GM12878 (cell line): ENCODE measurements at regions not wholly inside any gene's neighbourhood (a gene's known extent, or its start where the extent isn't known, plus 50 kb on each side); places are given as distances from the start of the nearest gene placed in this dataset.

Source experiments
- ATAC-seq: fragments of 200-7000 bp; cut with Tn5 transposase; 3 replicates; pipeline ENCODE4 v1.9.1; 2020; ENCODE audit warnings: mild to moderate bottlenecking, moderate library complexity
- BruUV-seq: library from RNA; stranded (reverse); fragments of 400-500 nt; replicated peaks from 2 replicates; lab custom pipeline; 2021; lab: Mats Ljungman, UMichigan
- CTCF ChIA-PET: fragments of 300-600 bp; sonication (Branson Sonifier 250); formaldehyde crosslinking; extraction: SDS; loops from one replicate; lab custom pipeline; 2021; ENCODE audit warnings: inconsistent platforms; lab: Yijun Ruan, JAX
- POLR2A ChIA-PET: fragments of 350-600 bp; formaldehyde crosslinking; extraction: SDS; loops from one replicate; lab custom pipeline; 2021; ENCODE audit warnings: inconsistent platforms; lab: Charles Lee
- RAD21 ChIA-PET: fragments of 300-600 bp; sonication (Branson Sonifier 250); formaldehyde crosslinking; loops from one replicate; lab custom pipeline; 2023; ENCODE audit warnings: antibody characterized with exemption; ENCODE audit not compliant: unreplicated experiment; lab: Charles Lee
- SMC1A ChIA-PET: fragments of 300-600 bp; sonication (Branson Sonifier 250); formaldehyde crosslinking; loops from one replicate; lab custom pipeline; 2023; ENCODE audit not compliant: unreplicated experiment, uncharacterized antibody; lab: Charles Lee
- DNase-seq: peaks from one replicate; pipeline ENCODE4 v3.0.0-alpha.2; 2011; ENCODE audit warnings: low read depth, low spot score
- FAIRE-seq: peaks from 3 replicates; lab custom pipeline; 2011; peaks lifted over from hg19 to GRCh38; lab: Jason Lieb, UNC
- H2AFZ ChIP-seq: 2 replicates; pipeline ENCODE4 v1.6.0; 2011; ENCODE audit warnings: low read depth, low read length, control low read depth; ENCODE audit not compliant: control insufficient read depth
- H3K27ac ChIP-seq: 2 replicates; pipeline ENCODE4 v1.5.1; 2011; ENCODE audit warnings: control low read depth; ENCODE audit not compliant: control insufficient read depth, insufficient read depth
- H3K27me3 ChIP-seq, 2 experiments: replicated peaks in 1 of 2; 2 replicates each; pipeline versions ENCODE4 v1.6.0 to v1.6.1; 2011; ENCODE audit warnings: low read length in 1 of 2; ENCODE audit not compliant: control insufficient read depth in 2 of 2, insufficient read depth in 2 of 2
- H3K36me3 ChIP-seq, 2 experiments: 2 replicates each; pipeline ENCODE4 v1.5.1; 2011; ENCODE audit warnings: low read length in 1 of 2; ENCODE audit not compliant: control insufficient read depth in 2 of 2, insufficient read depth in 2 of 2
- H3K4me1 ChIP-seq: 2 replicates; pipeline ENCODE4 v1.6.1; 2011; ENCODE audit warnings: mild to moderate bottlenecking, low read length, moderate library complexity, mixed read lengths; ENCODE audit not compliant: control insufficient read depth, insufficient read depth
- H3K4me2 ChIP-seq: 2 replicates; pipeline ENCODE4 v1.6.0; 2011; ENCODE audit warnings: control low read depth; ENCODE audit not compliant: control insufficient read depth, insufficient read depth
- H3K4me3 ChIP-seq: fragments of 200-600 bp; sonication (generic); 2 replicates; pipeline ENCODE4 v1.5.1; 2016
- H3K79me2 ChIP-seq: 2 replicates; pipeline ENCODE4 v1.6.0; 2011; ENCODE audit warnings: low read length; ENCODE audit not compliant: control insufficient read depth, insufficient read depth
- H3K9ac ChIP-seq: 2 replicates; pipeline ENCODE4 v1.8.0; 2011; ENCODE audit warnings: low read length, control low read depth, mixed read lengths; ENCODE audit not compliant: control insufficient read depth, insufficient read depth
- H3K9me3 ChIP-seq: replicated peaks from 3 replicates; pipeline ENCODE4 v1.5.1; 2011; ENCODE audit warnings: mild to moderate bottlenecking, low read length; ENCODE audit not compliant: control insufficient read depth, insufficient read depth
- H4K20me1 ChIP-seq: 2 replicates; pipeline ENCODE4 v1.6.0; 2011; ENCODE audit not compliant: control insufficient read depth, insufficient read depth
- CREB1 ChIP-seq: IDR thresholded peaks from 2 replicates; pipeline ENCODE4 v1.6.1; 2012; ENCODE audit warnings: low read depth, mild to moderate bottlenecking, inconsistent platforms
- E2F4 ChIP-seq: IDR thresholded peaks from 2 replicates; pipeline ENCODE4 v1.6.1; 2012; ENCODE audit warnings: low read depth, low read length, improper control_type of control experiment
- EP300 ChIP-seq, 2 experiments: fragments of 150-350 bp in 1 of 2; IDR thresholded peaks; 2 replicates each; pipeline ENCODE4 v1.6.1; 2011 to 2012; ENCODE audit warnings: low read depth in 2 of 2, low read length in 2 of 2, borderline replicate concordance in 1 of 2, improper control_type of control experiment in 1 of 2, inconsistent platforms in 1 of 2; ENCODE audit not compliant: control insufficient read depth in 1 of 2
- FOXM1 ChIP-seq: IDR thresholded peaks from 2 replicates; pipeline ENCODE4 v1.6.1; 2012; ENCODE audit warnings: low read depth, mild to moderate bottlenecking, inconsistent platforms, low read length, moderate library complexity
- KDM1A ChIP-seq: fragments of 200-600 bp; sonication (generic); IDR thresholded peaks from 2 replicates; pipeline ENCODE4 v1.6.1; 2016; ENCODE audit warnings: borderline replicate concordance
- PAX8 ChIP-seq: fragments of 450-650 bp; IDR thresholded peaks from 2 replicates; pipeline ENCODE4 v1.6.1; 2017; ENCODE audit warnings: mild to moderate bottlenecking, moderate library complexity
- RB1 ChIP-seq: fragments of 450-650 bp; formaldehyde crosslinking; IDR thresholded peaks from 2 replicates; pipeline ENCODE4 v1.6.1; 2017; ENCODE audit warnings: mild to moderate bottlenecking, borderline replicate concordance
- SMC3 ChIP-seq: IDR thresholded peaks from 2 replicates; pipeline ENCODE4 v1.6.1; 2011; ENCODE audit warnings: low read length, improper control_type of control experiment, borderline replicate concordance
- ZBTB4 ChIP-seq: fragments of 450-650 bp; formaldehyde crosslinking; IDR thresholded peaks from 2 replicates; pipeline ENCODE4 v1.4.0; 2022; ENCODE audit warnings: mild to moderate bottlenecking, moderate library complexity
- ZNF384 ChIP-seq: IDR thresholded peaks from 2 replicates; pipeline ENCODE4 v1.6.1; 2012; ENCODE audit warnings: low read depth, mild to moderate bottlenecking, low read length, improper control_type of control experiment, borderline replicate concordance
- WGBS: methylation state at CpG from one replicate; pipeline ENCODE4 v1.1.6; 2016; ENCODE audit warnings: low lambda C conversion rate; ENCODE audit not compliant: insufficient replicate concordance, insufficient coverage; ENCODE audit errors: missing lambda C conversion rate; 5-methylcytosine and 5-hydroxymethylcytosine counted together
- in situ Hi-C: fragments of 300-500 bp; cut with MboI; formaldehyde crosslinking; loops from 9 replicates; pipeline ENCODE4 v1.14.3; 2018; ENCODE audit warnings: mixed read lengths
- intact Hi-C: fragments of 100-400 bp; cut with micrococcal nuclease; formaldehyde crosslinking; loops from one replicate; pipeline ENCODE4 v1.14.2; 2022; ENCODE audit not compliant: unreplicated experiment

- DNase-seq (no peak), ATAC-seq (no peak), FAIRE-seq (no peak)
- no peaks in the 10 kb centered on the region for H3K27me3 ChIP-seq
- H3K9me3 ChIP-seq: no peaks in the 10 kb centered on the region; the same call in 1 of the 3 replicates
- POLR2A ChIA-PET: no interaction called here
- H3K4me3 ChIP-seq: no peak overlapping the region
- SMC1A ChIA-PET: interaction anchor here (1.0 kb wide), 1 partner anchor 28 kb away, joined by 3 read pairs; no protein-coding TSS in a partner anchor
- RAD21 ChIA-PET: no interaction called here
- H3K4me1 ChIP-seq: no peaks in the 10 kb centered on the region
- no peak overlapping the region for H3K4me2 ChIP-seq
- no peak overlapping the region for H3K27ac ChIP-seq
- H4K20me1 ChIP-seq: no peaks in the 10 kb centered on the region
- H3K9ac ChIP-seq: no peak overlapping the region
- no peaks in the 10 kb centered on the region for H3K36me3 ChIP-seq
- CTCF ChIA-PET: no interaction called here
- TF ChIP-seq PAX8: no peak
- no peak for TF ChIP-seq KDM1A
- no peak for TF ChIP-seq ZNF384
- no peak for TF ChIP-seq CREB1
- no peak for TF ChIP-seq FOXM1
- H3K79me2 ChIP-seq: no peaks in the 10 kb centered on the region
- WGBS: 12% methylated on average over 2 of the region's 2 CpGs
- intact Hi-C loops: no loop called here
- H2AFZ ChIP-seq: no peak overlapping the region
- in situ Hi-C loops: no loop called here
- no TSS peak for BruUV-seq
These were observed 150.3 kb downstream of the AHR start for GRCh38 chr7:17448479-17449423.

- Histone ChIP-seq H4K20me1 (no peaks in the 10 kb centered on the region), H3K4me1 (no peaks in the 10 kb centered on the region), H2AFZ (no peak overlapping the region), H3K79me2 (no peaks in the 10 kb centered on the region), H3K27me3 (no peaks in the 10 kb centered on the region), H3K4me3 (no peak overlapping the region), H3K27ac (no peak overlapping the region), H3K36me3 (no peaks in the 10 kb centered on the region), H3K9me3 (no peaks in the 10 kb centered on the region; the same call in 1 of the 3 replicates), H3K4me2 (no peak overlapping the region), H3K9ac (no peak overlapping the region)
- ChIA-PET CTCF (no interaction called here), SMC1A (interaction anchor here (0.6 to 2.1 kb wide), 3 partner anchors 12 to 82 kb away, joined by 3 to 6 read pairs (median 3); no protein-coding TSS in a partner anchor), RAD21 (no interaction called here), POLR2A (no interaction called here)
- intact Hi-C loops (no loop called here), in situ Hi-C loops (no loop called here)
- DNase-seq (no peak), FAIRE-seq (no peak), ATAC-seq (no peak)
- no TSS peak for BruUV-seq
- WGBS: 23% methylated on average over 2 of the region's 2 CpGs
- no peak for TF ChIP-seq ZBTB4
- no peak for TF ChIP-seq RB1
- no peak for TF ChIP-seq EP300 (IDR thresholded peaks at IDR 0.05; ENCODE audit: borderline replicate concordance in 1 of 2, control insufficient read depth in 1 of 2, low read depth in 2 of 2, low read length in 2 of 2)
- TF ChIP-seq E2F4: no peak
- TF ChIP-seq SMC3: no peak
These were observed 158.1 kb downstream of the AHR start for GRCh38 chr7:17456541-17456940.
